ENCODE measurements at regions not wholly inside any gene's neighbourhood (a gene's known extent, or its start where the extent isn't known, plus 50 kb on each side); places are given as distances from the start of the nearest gene placed in this dataset.

DNA sequence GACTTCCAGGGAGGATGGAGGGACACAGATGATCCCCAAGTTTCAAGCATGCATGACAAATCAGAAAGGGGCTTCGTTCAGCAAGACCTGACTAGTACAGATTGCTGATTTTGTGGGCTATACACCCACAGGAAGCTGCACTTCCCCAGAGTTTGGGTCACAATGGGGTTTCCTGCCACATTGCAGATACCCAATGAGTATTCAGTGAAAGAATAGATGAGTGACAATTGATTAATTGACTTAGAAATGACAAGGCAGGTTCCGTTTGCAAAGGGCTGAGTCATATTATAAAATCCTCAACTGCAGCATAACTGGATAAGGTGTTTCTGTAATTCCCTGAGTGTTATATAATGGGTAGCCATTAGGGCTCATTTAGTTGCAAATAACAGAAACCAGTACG lies 146.6 kb upstream of the TBL1X start:
- no peak for DNase-seq

DNA sequence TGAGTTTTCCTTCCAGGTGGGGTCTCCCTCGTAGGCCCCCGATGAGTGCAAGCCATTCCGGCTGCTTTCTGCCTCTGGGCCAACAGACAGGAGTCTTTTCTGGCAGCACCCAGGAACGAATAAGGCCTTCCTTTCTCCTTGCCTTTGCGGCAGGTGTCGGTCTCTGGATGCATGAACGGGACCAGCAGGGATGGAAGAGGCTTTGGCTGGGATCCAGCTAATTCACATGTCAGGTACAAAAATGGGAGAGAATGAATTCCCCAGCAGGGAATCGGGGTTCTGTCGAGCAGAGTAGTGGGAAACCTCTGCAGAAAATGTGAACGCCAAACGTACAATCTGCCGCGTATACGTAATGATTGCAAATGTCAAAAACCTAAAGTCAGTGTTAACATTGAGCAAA lies 146.1 kb upstream of the TBL1X start:
- no peak for DNase-seq

DNA sequence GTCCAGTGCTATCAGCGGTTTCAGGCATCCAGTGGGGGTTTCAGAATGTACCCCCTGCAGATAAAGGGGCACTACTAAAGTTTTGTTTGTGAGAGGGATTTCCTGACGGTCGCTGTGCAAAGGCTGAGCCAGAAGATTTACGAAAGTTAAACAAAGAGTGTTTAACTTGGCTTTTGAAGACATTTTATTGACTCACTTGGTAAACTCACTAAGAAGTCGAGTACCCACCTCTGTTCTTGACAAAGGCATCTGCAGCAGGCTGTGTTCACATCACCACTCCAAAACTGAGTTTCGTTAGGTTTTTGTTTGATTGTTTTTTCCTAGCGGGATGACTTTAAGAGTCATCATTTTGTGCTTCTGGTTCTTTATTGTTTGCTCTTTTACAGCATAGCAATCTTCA lies 143.9 kb upstream of the TBL1X start:
- no peak for DNase-seq

DNA sequence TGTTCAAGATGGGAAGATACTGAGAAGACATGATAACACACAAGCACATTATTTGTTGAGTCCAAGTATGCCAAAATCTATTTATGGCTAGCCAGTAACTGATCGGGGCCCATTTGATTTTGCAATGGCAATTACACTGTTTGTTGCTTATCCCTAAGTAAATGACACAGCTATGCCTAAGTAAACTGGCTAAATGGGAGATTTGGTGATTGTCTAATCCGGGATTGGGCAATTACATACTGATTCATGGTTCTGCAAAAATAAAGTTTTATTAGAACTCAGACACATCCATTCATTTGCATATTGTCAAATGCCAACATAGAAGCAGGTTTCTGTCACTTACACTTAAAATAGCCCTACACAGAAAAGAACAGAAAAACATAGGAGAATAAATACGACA lies 140.2 kb upstream of the TBL1X start:
- no peak for DNase-seq

DNA sequence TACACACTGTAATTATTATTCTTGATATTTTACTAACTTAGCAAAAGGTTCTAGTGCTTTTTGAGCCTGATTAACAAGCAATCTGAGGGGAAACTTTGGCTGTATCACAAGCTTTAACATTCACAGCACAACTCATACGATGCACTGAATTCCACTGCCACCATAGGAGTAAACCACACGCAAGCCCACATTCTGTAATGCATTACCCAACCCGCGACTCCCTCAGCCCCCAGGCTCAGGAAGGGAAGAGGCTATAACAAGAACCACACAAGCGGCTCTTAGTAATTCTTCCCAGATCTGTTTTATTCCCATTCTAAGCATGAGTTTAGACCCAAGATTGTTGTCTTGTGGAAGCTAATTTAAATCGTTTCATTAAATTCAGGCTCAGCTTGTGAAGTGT lies 138.5 kb upstream of the TBL1X start:
- no peak for DNase-seq

DNA sequence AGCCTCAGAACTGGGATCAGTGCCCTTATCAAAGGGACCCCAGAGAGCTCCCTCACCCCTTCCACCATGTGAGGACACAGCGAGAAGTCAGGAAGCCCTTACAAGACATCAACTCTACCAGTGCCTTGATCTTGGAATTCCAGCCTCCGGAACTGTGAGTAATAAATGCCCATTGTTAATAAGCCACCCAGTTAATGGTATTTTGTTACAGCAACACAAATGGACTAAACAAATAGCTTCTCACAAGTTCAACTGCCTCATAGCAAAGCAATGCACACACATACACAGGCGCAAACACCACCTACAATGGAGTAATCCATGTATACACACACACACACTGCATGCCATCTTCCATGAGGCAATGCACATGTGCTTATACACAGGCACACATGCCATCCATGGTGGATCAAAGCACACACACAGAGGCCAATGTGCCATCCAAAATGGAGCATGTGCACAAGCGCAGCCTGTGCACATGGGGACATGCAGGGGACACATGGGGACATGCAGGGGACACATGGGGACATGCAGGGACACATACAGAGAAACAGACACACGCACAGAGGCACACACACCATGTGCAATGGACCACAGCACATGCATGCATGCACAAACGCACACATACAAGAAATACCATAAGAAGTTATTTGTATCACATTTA lies 137.6 kb upstream of the TBL1X start:
- no peak for DNase-seq

DNA sequence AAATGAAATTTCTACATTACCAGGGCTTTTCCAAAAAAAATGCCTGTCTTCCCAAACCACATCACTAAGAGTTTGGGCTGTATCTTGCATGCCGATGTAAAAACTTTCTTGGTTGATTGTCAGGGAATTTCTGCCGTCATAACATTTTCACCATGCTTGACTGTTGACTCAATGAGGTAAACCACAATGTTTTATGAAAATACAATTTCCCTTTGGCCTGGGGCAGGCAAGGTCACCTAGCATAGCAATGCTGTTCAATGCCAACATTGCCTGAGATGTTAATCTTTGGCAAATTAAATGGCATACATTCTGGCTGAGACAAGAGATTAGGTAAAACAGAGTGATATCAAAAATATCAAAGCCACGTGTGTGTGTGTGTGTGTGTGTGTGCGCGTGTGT lies 137.1 kb upstream of the TBL1X start:
- DNase-seq = no peak

DNA sequence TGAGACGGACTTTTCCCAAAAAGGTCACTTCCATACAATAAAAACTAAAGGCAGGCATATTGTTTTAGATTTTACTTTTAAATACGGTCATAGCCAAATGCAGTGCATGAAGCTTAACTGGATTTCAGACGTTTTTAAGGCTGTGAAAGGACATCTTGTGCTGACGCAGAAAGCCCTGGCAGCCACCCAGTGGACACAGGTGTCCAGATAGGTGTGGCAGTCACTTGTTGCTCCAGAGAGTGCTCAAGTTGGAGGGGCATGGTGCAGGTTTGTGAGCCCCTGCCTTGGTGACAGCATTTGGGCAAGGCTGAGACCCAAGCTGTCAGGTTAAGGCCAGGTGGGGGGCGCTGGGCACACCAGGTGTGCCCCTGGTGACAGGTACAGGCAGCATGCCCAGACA lies 135.8 kb upstream of the TBL1X start:
- DNase-seq = no peak

DNA sequence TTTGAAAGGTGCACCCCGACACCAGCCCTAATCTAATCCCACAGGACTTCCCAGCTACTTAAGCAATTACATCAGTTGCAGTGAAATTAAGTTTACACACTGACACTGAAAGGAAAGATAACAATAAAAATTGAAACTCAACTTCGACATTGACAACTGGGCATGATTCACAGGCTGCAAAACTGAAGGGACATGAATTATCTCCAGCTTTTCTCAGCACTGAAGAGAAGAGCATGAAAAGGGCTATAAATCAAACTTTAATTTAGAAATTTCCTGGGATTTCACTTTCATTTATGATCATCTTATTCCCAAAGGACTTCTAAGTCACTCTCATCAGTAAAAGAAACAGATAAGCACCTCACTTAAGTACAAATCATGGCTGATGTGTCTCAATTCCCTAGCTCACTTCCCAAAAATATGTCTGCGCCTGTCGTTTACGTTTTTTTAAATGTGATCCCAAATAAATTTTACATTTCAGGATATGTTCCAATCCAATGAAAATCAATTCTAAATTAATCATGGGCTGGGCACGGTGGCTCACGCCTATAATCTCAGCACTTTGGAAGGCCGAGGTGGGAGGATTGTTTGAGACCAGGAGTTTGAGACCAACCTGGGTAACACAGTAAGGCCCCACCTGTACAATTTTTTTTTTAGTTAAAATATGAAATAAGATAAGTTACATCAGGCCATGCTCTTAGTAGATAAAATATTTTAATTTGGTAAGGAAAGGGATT lies 134.4 kb upstream of the TBL1X start:
- DNase-seq = no peak

DNA sequence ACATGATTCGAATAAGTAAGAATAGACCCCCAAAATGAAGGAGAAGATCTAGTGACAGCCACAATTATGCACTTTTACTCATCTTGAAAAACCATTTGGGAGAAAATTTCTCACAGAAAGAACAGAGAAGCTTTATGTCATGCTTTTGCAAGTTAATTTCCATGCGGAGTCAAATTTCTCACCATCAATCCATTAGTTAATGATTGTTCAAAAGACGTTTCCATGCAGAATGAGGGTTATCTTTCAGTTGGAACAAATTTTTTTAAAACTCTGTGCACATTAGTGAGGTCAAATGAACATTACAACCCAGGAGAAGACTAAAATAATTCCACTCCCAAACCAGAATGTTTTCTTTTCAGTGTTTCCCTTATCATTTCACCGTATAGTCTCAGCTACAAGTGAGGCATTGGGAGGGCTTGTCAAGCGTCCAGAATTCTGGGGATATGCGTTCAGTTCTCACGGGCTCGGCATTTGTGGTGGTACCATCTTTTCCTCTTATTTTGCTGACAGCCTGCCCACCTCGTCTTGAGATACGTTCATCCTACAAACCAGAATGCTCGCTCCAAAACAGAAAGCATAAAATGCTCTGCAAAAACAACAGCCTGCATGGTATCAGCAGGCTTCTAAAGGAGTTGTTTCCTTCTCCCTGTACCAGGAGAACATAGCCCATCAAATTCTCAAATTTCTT lies 130.8 kb upstream of the TBL1X start:
- DNase-seq = no peak

DNA sequence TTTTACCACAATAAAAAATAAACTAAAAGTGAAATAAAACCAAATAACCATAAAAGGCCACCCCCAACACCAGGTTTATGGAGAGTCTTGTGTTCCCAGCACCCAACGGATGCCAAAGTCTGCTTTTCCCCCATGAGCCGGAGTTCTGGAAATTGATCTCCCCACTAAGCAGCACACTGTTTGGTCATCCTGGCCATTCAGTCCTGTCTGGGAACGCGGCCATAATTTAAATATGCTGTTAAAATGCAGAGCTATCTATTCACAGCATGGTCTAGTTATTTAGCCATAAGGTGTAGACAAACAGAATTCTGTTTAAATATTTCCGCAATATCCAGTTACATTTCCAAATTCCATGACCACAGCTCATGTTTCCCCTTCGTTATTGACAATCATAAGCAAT lies 129.6 kb upstream of the TBL1X start:
- DNase-seq = no peak

DNA sequence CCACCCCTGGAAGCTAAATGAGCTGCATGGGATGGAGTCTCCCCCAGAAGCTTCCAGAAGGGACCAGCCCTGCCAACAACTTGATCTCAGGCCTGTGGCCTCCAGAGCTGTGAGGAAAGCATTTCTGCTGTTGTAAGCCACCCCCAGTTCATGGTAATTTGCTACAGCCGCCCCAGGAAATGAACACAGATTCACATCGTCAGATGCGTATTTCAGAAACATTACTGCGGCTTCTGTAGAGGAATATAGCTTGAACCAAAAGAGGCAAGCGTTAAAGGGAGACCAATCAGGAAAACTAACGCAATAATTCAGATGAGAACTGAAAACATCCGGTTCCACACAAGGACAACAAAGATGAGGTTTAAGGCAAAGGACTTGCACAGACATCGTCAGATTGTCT lies 128.4 kb upstream of the TBL1X start:
- DNase-seq = no peak

DNA sequence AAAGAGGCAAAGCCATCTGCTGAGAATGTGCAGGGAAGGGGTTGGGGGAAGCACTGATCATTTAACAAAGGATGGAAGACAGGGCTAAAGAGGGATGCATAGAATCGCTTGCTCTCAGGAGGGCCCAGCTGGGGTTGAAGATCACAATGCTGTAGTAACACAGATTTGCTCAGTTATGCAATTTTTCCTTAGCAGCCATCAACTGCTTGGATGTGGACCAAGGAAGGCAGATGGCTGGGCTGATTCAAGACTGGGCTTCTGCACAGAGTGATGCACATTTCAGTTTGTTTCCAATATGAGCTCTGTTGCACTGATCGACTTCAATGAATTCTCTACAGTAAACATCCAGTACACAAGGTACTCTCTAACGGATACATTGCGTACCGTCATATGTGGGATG lies 127.8 kb upstream of the TBL1X start:
- DNase-seq = no peak

DNA sequence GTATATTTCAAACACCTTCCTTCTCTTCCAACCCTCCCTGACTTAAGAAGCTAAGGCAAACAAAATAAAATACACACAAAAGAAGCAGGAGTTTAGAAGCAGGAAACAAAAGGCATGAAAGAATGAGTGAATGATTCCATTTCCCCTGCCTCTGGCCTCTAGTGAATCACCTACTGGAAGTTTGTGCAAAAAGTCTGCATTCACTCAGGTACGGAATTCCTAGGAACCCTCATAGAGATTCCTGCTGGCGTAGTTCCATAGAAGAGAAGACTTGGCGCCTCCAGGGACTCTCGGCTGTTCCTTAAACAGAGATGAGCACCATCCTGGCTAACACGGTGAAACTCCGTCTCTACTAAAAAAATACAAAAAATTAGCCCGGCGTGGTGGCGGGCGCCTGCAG lies 125.9 kb upstream of the TBL1X start:
- DNase-seq = no peak

DNA sequence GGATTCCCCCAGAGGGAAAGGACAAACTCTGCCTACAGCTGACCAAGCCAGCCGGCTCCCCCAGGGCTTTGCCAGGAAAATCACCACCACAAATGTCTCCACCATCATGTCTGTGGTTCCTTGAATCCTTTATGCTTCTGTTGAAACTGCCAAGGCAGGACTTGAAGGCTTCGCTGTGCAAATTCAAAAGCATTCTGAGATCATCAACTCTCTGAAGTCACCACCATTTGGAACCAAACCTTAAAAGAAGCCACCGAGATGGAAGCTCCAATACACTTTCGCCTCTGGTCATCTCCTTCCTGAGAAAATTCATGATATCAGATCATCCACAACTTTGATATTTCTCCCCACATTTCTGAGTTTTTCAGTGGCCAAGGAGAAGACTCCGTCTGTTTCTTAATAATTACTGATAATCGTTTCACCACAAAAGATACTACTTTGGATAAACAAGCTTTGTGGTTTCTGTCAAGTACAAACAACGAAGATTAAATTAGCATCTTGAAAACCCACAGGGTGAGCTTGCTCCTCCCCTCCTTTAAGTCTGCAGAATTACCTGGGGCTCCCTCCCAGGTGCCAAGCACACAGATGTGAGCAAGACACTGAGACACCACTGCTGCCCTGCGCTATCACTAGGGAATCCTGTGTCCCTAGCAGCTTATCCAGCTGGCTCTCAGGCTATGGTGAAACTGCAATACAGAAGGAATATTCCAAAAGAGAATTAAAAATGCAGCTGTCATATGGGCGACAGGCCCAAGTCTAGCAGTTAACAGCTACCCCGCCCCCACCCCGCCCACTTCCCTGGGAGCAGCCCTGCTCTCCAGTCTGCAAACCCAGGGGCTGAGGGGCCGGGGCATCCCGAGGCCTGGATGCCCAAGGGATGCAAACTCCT lies 125.0 kb upstream of the TBL1X start:
- DNase-seq = no peak

DNA sequence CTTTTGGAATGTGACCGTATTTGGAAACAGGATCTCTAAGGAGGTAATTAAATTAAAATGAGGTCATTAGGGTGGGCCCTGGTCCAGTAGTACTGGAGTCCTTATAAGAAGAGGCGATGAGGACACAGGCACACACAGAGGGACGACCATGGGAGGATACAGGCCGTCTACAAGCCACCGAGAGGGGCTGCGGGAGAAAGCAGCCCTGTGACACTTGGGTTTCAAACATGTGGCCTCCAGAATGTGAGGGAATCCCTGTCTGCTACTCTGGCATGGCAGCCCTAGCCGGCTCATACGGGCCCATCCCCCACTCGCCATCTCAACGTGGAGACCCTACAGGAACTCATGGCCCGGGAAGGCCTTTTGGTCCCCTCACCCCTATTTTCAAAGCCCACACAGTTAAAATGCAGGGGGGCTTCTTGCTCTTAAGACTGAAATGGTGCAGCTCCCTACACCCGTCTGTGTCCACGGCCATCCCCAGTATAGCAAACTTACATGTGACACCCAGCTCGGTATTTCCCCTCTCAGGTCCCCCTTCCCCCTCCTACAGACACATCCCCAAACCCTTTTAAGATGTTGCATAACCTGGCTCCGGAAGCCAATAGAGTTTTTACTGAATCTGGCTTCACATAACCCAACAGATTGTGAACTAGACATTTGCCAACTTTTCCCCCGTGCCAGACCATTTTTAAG lies 124.1 kb upstream of the TBL1X start:
- no peak for DNase-seq

DNA sequence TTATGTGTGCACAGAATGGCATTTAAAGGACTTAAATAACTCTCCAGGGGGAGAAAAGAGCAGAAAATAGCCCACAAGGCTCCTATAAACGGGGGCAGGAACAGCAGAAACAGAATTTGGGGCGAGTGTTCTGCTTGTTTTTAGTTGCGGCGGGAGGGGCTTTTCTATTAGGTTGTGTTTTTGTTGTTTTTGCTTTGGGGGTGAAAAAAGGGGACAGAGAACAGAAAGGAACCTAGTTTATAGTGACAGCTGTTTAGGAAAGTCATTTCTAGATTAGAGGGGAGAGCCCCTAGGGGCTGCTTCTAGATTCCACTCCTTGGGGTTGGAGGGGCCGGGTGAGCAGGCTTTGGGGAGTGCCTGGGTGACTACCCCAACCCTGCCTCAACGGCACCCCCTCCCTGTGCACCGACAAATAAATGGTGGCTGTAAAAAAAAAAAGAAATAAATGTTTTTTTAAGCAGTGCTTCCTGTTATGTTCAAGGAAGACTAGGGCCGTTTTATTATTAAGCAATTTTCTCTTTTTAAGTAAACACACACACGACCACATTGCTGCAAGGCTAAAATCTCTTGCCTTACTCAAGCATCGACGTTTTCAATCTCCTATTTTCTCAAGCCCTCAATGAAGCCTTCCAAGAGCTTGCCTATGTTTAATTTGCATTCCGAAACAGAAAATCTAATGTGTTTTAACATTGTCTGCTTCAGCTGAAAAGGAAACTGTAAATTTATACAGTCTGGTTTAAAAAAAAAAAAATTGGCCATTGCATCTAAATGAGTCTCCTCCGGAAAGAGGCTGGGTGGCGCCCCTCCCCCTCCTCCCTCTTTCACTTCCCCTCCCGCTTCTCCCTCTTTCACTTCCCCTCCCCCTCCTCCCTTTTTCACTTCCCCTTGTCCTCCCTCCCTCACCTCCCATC lies 123.3 kb upstream of the TBL1X start:
- peak; percentile 63 for DNase-seq

DNA sequence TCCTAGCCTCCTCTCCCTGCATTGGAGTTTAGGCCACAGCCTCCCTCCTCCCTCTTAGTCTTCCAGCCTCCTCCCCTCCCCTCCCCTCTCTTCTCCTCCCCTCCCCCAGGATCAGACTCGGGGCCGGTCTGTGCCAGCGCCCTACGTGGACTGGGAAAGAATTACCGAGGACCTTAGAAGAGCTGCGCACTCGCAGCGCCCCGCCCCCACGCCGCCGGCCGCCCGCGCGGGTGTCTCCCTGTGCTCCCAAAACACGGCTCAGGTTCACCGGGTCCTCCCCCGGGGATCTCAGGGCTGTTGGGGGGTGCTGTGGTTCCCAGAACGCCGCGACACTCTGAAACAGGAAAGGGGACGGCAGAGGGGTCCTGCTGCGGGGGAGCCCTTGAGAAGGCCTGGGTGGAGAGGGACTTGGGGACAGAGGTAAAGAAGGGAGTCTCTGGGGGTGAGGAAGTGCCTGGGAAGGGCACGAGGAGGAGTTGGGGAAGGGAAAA lies 122.3 kb upstream of the TBL1X start:
- peak; percentile 54 for DNase-seq

DNA sequence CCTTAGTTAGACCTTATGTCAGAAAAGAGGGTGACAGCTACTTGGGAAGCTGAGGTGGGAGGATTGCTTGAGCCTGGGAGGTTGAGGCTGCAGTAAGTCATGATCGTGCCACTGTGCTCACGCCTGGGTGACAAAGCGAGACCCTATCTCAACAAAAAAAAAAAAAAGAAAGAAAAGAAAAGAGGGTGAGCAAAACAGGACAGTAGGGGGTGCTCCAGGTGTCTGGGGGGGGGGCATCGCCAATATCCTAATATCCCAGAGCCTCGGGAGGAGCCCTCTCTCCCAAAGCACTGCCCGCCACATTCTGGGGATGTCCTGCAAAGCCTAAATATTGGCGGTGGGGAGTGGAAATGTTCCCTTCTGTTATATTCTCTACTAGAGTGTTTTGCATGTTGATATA lies 120.9 kb upstream of the TBL1X start:
- DNase-seq = no peak

DNA sequence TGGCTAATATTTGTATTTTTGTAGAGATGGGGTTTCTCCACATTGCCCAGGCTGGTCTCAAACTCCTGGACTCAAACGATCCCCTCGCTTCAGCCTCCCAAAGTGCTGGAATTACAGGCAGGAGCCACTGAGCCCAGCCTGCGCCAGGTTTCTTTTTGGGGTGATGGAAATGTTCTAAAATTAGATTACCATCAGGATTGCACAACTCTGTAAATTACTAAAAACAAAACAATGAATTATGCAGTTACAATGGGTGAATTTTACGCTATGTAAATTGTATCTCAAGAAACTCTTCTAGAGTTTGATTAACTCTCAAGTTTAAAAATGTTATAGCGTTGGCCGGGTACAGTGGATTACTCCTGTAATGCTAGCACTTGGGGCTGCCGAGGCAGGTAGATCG lies 118.9 kb upstream of the TBL1X start:
- DNase-seq = no peak

Measured in NCI-H748 treated with DMSO at 0.1 percent for 48 hours (cell line).